GM12878 (cell line): ENCODE measurements at regions not wholly inside any gene's neighbourhood (a gene's known extent, or its start where the extent isn't known, plus 50 kb on each side); places are given as distances from the start of the nearest gene placed in this dataset.

Source experiments
- ATAC-seq: fragments of 200-7000 bp; cut with Tn5 transposase; 3 replicates; pipeline ENCODE4 v1.9.1; 2020; ENCODE audit warnings: mild to moderate bottlenecking, moderate library complexity
- BruUV-seq: library from RNA; stranded (reverse); fragments of 400-500 nt; replicated peaks from 2 replicates; lab custom pipeline; 2021; lab: Mats Ljungman, UMichigan
- CTCF ChIA-PET: fragments of 300-600 bp; sonication (Branson Sonifier 250); formaldehyde crosslinking; extraction: SDS; loops from one replicate; lab custom pipeline; 2021; ENCODE audit warnings: inconsistent platforms; lab: Yijun Ruan, JAX
- POLR2A ChIA-PET: fragments of 350-600 bp; formaldehyde crosslinking; extraction: SDS; loops from one replicate; lab custom pipeline; 2021; ENCODE audit warnings: inconsistent platforms; lab: Charles Lee
- RAD21 ChIA-PET: fragments of 300-600 bp; sonication (Branson Sonifier 250); formaldehyde crosslinking; loops from one replicate; lab custom pipeline; 2023; ENCODE audit warnings: antibody characterized with exemption; ENCODE audit not compliant: unreplicated experiment; lab: Charles Lee
- SMC1A ChIA-PET: fragments of 300-600 bp; sonication (Branson Sonifier 250); formaldehyde crosslinking; loops from one replicate; lab custom pipeline; 2023; ENCODE audit not compliant: unreplicated experiment, uncharacterized antibody; lab: Charles Lee
- DNase-seq: peaks from one replicate; pipeline ENCODE4 v3.0.0-alpha.2; 2011; ENCODE audit warnings: low read depth, low spot score
- FAIRE-seq: peaks from 3 replicates; lab custom pipeline; 2011; peaks lifted over from hg19 to GRCh38; lab: Jason Lieb, UNC
- H2AFZ ChIP-seq: 2 replicates; pipeline ENCODE4 v1.6.0; 2011; ENCODE audit warnings: low read depth, low read length, control low read depth; ENCODE audit not compliant: control insufficient read depth
- H3K27ac ChIP-seq: 2 replicates; pipeline ENCODE4 v1.5.1; 2011; ENCODE audit warnings: control low read depth; ENCODE audit not compliant: control insufficient read depth, insufficient read depth
- H3K27me3 ChIP-seq, 2 experiments: replicated peaks in 1 of 2; 2 replicates each; pipeline versions ENCODE4 v1.6.0 to v1.6.1; 2011; ENCODE audit warnings: low read length in 1 of 2; ENCODE audit not compliant: control insufficient read depth in 2 of 2, insufficient read depth in 2 of 2
- H3K36me3 ChIP-seq, 2 experiments: 2 replicates each; pipeline ENCODE4 v1.5.1; 2011; ENCODE audit warnings: low read length in 1 of 2; ENCODE audit not compliant: control insufficient read depth in 2 of 2, insufficient read depth in 2 of 2
- H3K4me1 ChIP-seq: 2 replicates; pipeline ENCODE4 v1.6.1; 2011; ENCODE audit warnings: mild to moderate bottlenecking, low read length, moderate library complexity, mixed read lengths; ENCODE audit not compliant: control insufficient read depth, insufficient read depth
- H3K4me2 ChIP-seq: 2 replicates; pipeline ENCODE4 v1.6.0; 2011; ENCODE audit warnings: control low read depth; ENCODE audit not compliant: control insufficient read depth, insufficient read depth
- H3K4me3 ChIP-seq: fragments of 200-600 bp; sonication (generic); 2 replicates; pipeline ENCODE4 v1.5.1; 2016
- H3K79me2 ChIP-seq: 2 replicates; pipeline ENCODE4 v1.6.0; 2011; ENCODE audit warnings: low read length; ENCODE audit not compliant: control insufficient read depth, insufficient read depth
- H3K9ac ChIP-seq: 2 replicates; pipeline ENCODE4 v1.8.0; 2011; ENCODE audit warnings: low read length, control low read depth, mixed read lengths; ENCODE audit not compliant: control insufficient read depth, insufficient read depth
- H3K9me3 ChIP-seq: replicated peaks from 3 replicates; pipeline ENCODE4 v1.5.1; 2011; ENCODE audit warnings: mild to moderate bottlenecking, low read length; ENCODE audit not compliant: control insufficient read depth, insufficient read depth
- H4K20me1 ChIP-seq: 2 replicates; pipeline ENCODE4 v1.6.0; 2011; ENCODE audit not compliant: control insufficient read depth, insufficient read depth
- BHLHE40 ChIP-seq, 2 experiments: fragments of 450-650 bp in 1 of 2; IDR thresholded peaks; 2 replicates each; pipeline ENCODE4 v1.6.1; 2011 to 2017; ENCODE audit warnings: low read depth in 2 of 2, borderline replicate concordance in 1 of 2, improper control_type of control experiment in 1 of 2, low read length in 1 of 2, mild to moderate bottlenecking in 1 of 2
- CBFB ChIP-seq: IDR thresholded peaks from 2 replicates; pipeline ENCODE4 v1.6.1; 2016; ENCODE audit warnings: antibody characterized with exemption, low read depth
- DPF2 ChIP-seq: fragments of 450-650 bp; IDR thresholded peaks from 2 replicates; pipeline ENCODE4 v1.6.1; 2017; ENCODE audit warnings: mild to moderate bottlenecking
- NBN ChIP-seq: fragments of 450-650 bp; IDR thresholded peaks from 2 replicates; pipeline ENCODE4 v1.6.1; 2016
- NR2C1 ChIP-seq: fragments of 450-650 bp; IDR thresholded peaks from 2 replicates; pipeline ENCODE4 v1.6.1; 2017; ENCODE audit warnings: antibody characterized with exemption, mild to moderate bottlenecking, moderate library complexity
- POLR2A ChIP-seq: IDR thresholded peaks from 2 replicates; pipeline ENCODE4 v1.6.1; 2011; ENCODE audit warnings: low read depth, mild to moderate bottlenecking, low read length
- RB1 ChIP-seq: fragments of 450-650 bp; formaldehyde crosslinking; IDR thresholded peaks from 2 replicates; pipeline ENCODE4 v1.6.1; 2017; ENCODE audit warnings: mild to moderate bottlenecking, borderline replicate concordance
- RFX5 ChIP-seq: IDR thresholded peaks from 2 replicates; pipeline ENCODE4 v1.6.1; 2011; ENCODE audit warnings: low read depth, low read length, improper control_type of control experiment
- SMAD5 ChIP-seq: IDR thresholded peaks from 2 replicates; pipeline ENCODE4 v1.6.1; 2016; ENCODE audit warnings: antibody characterized with exemption, low read depth
- SP1 ChIP-seq: IDR thresholded peaks from one replicate; pipeline ENCODE4 v1.6.1; 2011; ENCODE audit warnings: low read depth, low read length
- TBL1XR1 ChIP-seq: IDR thresholded peaks from 2 replicates; pipeline ENCODE4 v1.6.1; 2012; ENCODE audit warnings: low read depth, low read length, improper control_type of control experiment
- TCF12 ChIP-seq: IDR thresholded peaks from 2 replicates; pipeline ENCODE4 v1.6.1; 2011; ENCODE audit warnings: low read depth, mild to moderate bottlenecking, low read length
- WRNIP1 ChIP-seq: IDR thresholded peaks from 2 replicates; pipeline ENCODE4 v1.6.1; 2011; ENCODE audit warnings: low read depth, low read length, improper control_type of control experiment, borderline replicate concordance
- WGBS: methylation state at CpG from one replicate; pipeline ENCODE4 v1.1.6; 2016; ENCODE audit warnings: low lambda C conversion rate; ENCODE audit not compliant: insufficient replicate concordance, insufficient coverage; ENCODE audit errors: missing lambda C conversion rate; 5-methylcytosine and 5-hydroxymethylcytosine counted together
- in situ Hi-C: fragments of 300-500 bp; cut with MboI; formaldehyde crosslinking; loops from 9 replicates; pipeline ENCODE4 v1.14.3; 2018; ENCODE audit warnings: mixed read lengths
- intact Hi-C: fragments of 100-400 bp; cut with micrococcal nuclease; formaldehyde crosslinking; loops from one replicate; pipeline ENCODE4 v1.14.2; 2022; ENCODE audit not compliant: unreplicated experiment
- TF ChIP-seq, protein P1 (sequence below): fragments of 450-650 bp; conservative IDR thresholded peaks from 2 replicates; pipeline ENCODE4 v1.6.1; 2017; ENCODE audit warnings: mild to moderate bottlenecking, moderate library complexity

DNA sequence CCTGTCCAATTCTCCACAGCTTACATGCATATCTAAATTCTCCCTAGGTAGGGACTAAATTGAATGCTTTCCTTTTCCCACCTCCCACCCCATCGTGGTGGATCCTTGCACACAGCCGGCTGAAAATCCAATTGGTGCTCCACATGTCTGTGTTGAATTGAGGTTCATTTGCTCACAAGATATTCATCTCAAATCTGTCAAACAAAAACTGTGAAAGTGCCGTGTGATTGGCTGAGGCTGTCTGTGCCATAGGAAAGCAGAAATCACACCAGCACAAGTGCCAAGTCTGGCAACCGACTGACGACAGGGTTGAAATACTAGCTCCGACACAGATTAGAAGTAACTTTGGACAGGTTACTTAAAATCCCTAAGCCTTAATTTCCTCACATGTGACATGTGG is 823.3 kb downstream of the TDRD15 start:
- H3K4me1 ChIP-seq = no peaks in the 10 kb centered on the region
- POLR2A ChIA-PET = no interaction called here

GRCh38 chr2:21966139-21966538 is 842.4 kb downstream of the TDRD15 start:
- no peaks in the 10 kb centered on the region for H3K36me3 ChIP-seq
- ChIA-PET RAD21 (no interaction called here), CTCF (interaction anchor here (1.4 kb wide), 1 partner anchor 9 kb away, joined by 3 read pairs; no protein-coding TSS in a partner anchor), SMC1A (no interaction called here), POLR2A (no interaction called here)
- DNase-seq = no peak
- H3K27me3 ChIP-seq = no peaks in the 10 kb centered on the region
- FAIRE-seq = no peak
- intact Hi-C loops (no loop called here), in situ Hi-C loops (no loop called here)
- no peak overlapping the region for H3K4me3 ChIP-seq
- whole genome bisulfite sequencing = 0% methylated on average over 5 of the region's 5 CpGs
- no peak for ATAC-seq
- H3K4me1 ChIP-seq = no peaks in the 10 kb centered on the region
- TF ChIP-seq NBN (no peak), BHLHE40 (IDR thresholded peaks at IDR 0.05; ENCODE audit: borderline replicate concordance in 1 of 2, low read depth in 2 of 2, low read length in 1 of 2) (no peak), SP1 (no peak), DPF2 (no peak), CBFB (no peak), RB1 (no peak), NR2C1 (no peak), TCF12 (no peak)
- TF ChIP-seq, protein P1, sequence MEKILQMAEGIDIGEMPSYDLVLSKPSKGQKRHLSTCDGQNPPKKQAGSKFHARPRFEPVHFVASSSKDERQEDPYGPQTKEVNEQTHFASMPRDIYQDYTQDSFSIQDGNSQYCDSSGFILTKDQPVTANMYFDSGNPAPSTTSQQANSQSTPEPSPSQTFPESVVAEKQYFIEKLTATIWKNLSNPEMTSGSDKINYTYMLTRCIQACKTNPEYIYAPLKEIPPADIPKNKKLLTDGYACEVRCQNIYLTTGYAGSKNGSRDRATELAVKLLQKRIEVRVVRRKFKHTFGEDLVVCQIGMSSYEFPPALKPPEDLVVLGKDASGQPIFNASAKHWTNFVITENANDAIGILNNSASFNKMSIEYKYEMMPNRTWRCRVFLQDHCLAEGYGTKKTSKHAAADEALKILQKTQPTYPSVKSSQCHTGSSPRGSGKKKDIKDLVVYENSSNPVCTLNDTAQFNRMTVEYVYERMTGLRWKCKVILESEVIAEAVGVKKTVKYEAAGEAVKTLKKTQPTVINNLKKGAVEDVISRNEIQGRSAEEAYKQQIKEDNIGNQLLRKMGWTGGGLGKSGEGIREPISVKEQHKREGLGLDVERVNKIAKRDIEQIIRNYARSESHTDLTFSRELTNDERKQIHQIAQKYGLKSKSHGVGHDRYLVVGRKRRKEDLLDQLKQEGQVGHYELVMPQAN = no peak
- H4K20me1 ChIP-seq = no peaks in the 10 kb centered on the region
- H3K79me2 ChIP-seq = no peaks in the 10 kb centered on the region
- H2AFZ ChIP-seq = no peak overlapping the region
- BruUV-seq = no TSS peak
- no peak overlapping the region for H3K27ac ChIP-seq
- no peak overlapping the region for H3K4me2 ChIP-seq
- H3K9me3 ChIP-seq = no peaks in the 10 kb centered on the region
- no peak overlapping the region for H3K9ac ChIP-seq

More for the DNA sequence above, 823.3 kb downstream of the TDRD15 start:
- no peak overlapping the region for H3K4me2 ChIP-seq
- ChIA-PET SMC1A (interaction anchor here (1.0 kb wide), 1 partner anchor 10 kb away, joined by 3 read pairs; no protein-coding TSS in a partner anchor), RAD21 (no interaction called here), CTCF (no interaction called here)
- H3K36me3 ChIP-seq = no peaks in the 10 kb centered on the region
- ATAC-seq (no peak), FAIRE-seq (no peak), DNase-seq (no peak)
- H3K9me3 ChIP-seq = no peaks in the 10 kb centered on the region
- in situ Hi-C loops (no loop called here), intact Hi-C loops (no loop called here)
- H2AFZ ChIP-seq = no peak overlapping the region
- WGBS = 41% methylated on average over 6 of the region's 6 CpGs
- H3K4me3 ChIP-seq = no peak overlapping the region
- TF ChIP-seq WRNIP1 (no peak), POLR2A (no peak), RFX5 (no peak), TBL1XR1 (no peak), SMAD5 (no peak)
- no peak overlapping the region for H3K27ac ChIP-seq
- no peaks in the 10 kb centered on the region for H3K27me3 ChIP-seq
- no peaks in the 10 kb centered on the region for H3K79me2 ChIP-seq
- no TSS peak for BruUV-seq
- no peaks in the 10 kb centered on the region for H4K20me1 ChIP-seq
- H3K9ac ChIP-seq = no peak overlapping the region
